ENCODE measurements at regions not wholly inside any gene's neighbourhood (a gene's known extent, or its start where the extent isn't known, plus 50 kb on each side); places are given as distances from the start of the nearest gene placed in this dataset.

DNA sequence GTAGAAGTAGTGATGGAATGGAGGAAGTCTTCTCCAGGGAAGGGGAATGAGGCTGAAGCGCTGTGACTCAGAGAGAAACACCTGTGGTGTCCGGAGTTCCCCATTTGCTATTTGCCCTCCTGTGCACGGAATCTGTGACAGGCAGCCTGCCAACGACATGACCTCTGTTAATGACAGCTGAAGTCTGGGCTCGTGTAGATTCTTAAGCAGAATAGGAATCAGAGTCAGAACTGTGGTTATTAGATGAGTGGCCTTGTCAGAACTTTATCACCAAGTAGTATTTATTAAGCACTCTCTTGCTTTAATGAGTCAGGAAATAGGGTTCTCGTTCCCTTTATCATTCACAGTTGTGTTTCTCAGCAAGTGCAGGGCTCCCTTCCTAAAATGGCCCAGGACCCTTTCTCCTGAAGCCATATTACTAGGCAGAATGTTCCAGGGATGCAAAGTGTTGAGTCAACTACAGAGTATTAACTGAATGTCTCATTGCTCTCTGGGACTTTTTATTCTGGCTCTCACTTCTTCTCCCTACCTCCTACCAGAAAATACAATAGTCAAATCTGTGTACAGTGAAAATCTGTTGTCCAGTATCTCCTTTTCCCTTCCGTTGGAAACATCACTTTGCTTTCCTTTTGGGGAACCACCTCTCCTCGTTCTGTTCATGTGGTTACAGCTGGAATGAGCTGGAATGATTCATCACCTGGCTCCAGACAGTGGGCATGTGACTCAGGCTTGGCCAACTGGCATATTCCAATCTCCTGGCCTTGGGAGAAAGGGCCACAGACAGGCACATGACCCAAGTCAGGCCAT lies 77.8 kb upstream of the MAX start:
- Histone ChIP-seq H2BK15ac (replicated peaks; ENCODE audit: low read depth) (no peak overlapping the region), H3K4me3 (ENCODE audit: low read length) (no peak overlapping the region), H3K79me1 (ENCODE audit: low read length) (no peaks in the 10 kb centered on the region), H3K56ac (ENCODE audit: low read length) (peak overlapping the region; percentile 57), H4K8ac (ENCODE audit: low read depth, low read length) (no peak overlapping the region), H2BK120ac (ENCODE audit: low read depth, low read length) (no peak overlapping the region), H3K18ac (ENCODE audit: low read length) (peak overlapping the region; percentile 40), H3K4me2 (ENCODE audit: low read length) (no peak overlapping the region), H3K4ac (ENCODE audit: low read depth, low read length) (no peak overlapping the region), H2BK5ac (ENCODE audit: low read length) (peak overlapping the region; percentile 33), H3K4me1 (ENCODE audit: control insufficient read depth, low read depth, low read length) (peaks cover 8% of the 10 kb centered on the region), H3K27me3 (ENCODE audit: insufficient read depth, low read length, poor library complexity) (no peaks in the 10 kb centered on the region), H3K23ac (ENCODE audit: low read length) (no peak overlapping the region), H2AK5ac (ENCODE audit: low read length) (peak overlapping the region; percentile 97), H4K5ac (ENCODE audit: low read length) (no peak overlapping the region), H3K27ac (ENCODE audit: low read depth, low read length) (no peak overlapping the region), H3K9ac (ENCODE audit: low read length) (no peak overlapping the region), H3K36me3 (ENCODE audit: control insufficient read depth, insufficient read depth, low read length) (no peaks in the 10 kb centered on the region), H3K79me2 (ENCODE audit: control insufficient read depth, insufficient read depth, low read length) (no peaks in the 10 kb centered on the region)
- no CpG with 5 or more reads among the region's 8 CpGs for WGBS (ENCODE audit: extremely low coverage, insufficient coverage, low lambda C conversion rate)
- no peak for DNase-seq

DNA sequence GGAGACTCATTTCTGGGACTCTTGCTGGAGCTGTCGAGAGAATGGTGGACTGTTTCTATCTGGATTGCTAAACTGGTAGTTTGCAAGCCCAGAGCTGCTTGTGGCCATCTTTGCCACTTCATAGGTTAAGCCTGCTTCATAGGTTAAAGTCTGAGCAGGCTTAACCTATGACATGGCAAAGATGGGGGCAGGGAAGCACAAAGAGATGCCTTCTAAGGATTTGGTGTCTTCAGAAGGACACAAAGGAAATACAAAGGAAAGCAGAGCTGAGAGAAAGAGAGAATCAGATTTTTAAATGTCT lies 78.4 kb upstream of the MAX start:
- no peaks in the 10 kb centered on the region for H3K27me3 ChIP-seq (ENCODE audit: insufficient read depth, low read length, poor library complexity)
- peaks cover 8% of the 10 kb centered on the region for H3K4me1 ChIP-seq (ENCODE audit: control insufficient read depth, low read depth, low read length)
- H3K4ac ChIP-seq (ENCODE audit: low read depth, low read length): no peak overlapping the region
- no peak overlapping the region for H3K27ac ChIP-seq (ENCODE audit: low read depth, low read length)
- DNase-seq: no peak
- no CpG with 5 or more reads among the region's 1 CpG for WGBS (ENCODE audit: extremely low coverage, insufficient coverage, low lambda C conversion rate)
- no peak overlapping the region for H4K8ac ChIP-seq (ENCODE audit: low read depth, low read length)
- H2BK5ac ChIP-seq (ENCODE audit: low read length): no peak overlapping the region
- no peak overlapping the region for H3K9ac ChIP-seq (ENCODE audit: low read length)
- no peak overlapping the region for H4K5ac ChIP-seq (ENCODE audit: low read length)
- no peak overlapping the region for H2BK120ac ChIP-seq (ENCODE audit: low read depth, low read length)
- no peaks in the 10 kb centered on the region for H3K79me1 ChIP-seq (ENCODE audit: low read length)
- H3K4me2 ChIP-seq (ENCODE audit: low read length): no peak overlapping the region
- peak overlapping the region; percentile 28 for H3K56ac ChIP-seq (ENCODE audit: low read length)
- no peaks in the 10 kb centered on the region for H3K36me3 ChIP-seq (ENCODE audit: control insufficient read depth, insufficient read depth, low read length)
- H3K18ac ChIP-seq (ENCODE audit: low read length): peak overlapping the region; percentile 40
- H3K4me3 ChIP-seq (ENCODE audit: low read length): no peak overlapping the region
- H2BK15ac ChIP-seq (replicated peaks; ENCODE audit: low read depth): no peak overlapping the region
- no peaks in the 10 kb centered on the region for H3K79me2 ChIP-seq (ENCODE audit: control insufficient read depth, insufficient read depth, low read length)
- H3K23ac ChIP-seq (ENCODE audit: low read length): no peak overlapping the region
- H2AK5ac ChIP-seq (ENCODE audit: low read length): peak overlapping the region; percentile 97

DNA sequence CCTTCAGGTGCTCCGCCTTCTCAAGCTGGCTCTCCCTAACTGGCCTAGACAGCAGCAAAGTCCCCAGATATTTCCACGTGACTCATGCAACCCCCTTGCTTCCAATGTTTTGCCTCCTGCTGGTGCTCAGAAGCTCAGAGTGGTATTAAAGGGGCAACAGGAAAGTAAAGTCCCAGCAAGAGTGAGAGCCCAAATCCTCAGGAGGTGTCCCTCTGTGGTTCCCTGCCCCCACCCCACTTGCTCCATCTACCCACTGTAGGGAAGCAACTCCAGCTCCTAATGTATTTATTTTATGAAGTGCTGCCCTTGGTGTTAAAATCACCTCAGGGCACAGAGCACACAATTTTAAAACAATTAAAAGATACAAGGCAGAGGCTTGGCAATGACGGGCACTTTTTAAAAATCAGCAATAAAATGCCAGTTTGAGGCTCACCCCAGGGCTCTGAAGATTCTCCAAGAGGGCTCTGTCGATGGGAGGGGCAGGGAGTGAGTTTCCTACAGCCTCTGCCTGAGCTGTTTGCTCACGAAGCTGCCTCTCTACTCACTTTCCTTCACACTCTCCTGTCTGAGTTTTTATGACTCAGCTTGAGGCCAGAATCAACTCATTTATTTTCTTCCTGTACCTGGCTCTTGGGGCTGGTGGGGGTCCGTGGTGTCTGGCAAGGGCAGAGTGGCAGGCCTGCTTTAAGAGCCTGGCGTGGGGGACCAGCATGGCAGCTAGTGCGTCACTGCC lies 81.9 kb upstream of the MAX start:
- no peak overlapping the region for H2AK5ac ChIP-seq (ENCODE audit: low read length)

DNA sequence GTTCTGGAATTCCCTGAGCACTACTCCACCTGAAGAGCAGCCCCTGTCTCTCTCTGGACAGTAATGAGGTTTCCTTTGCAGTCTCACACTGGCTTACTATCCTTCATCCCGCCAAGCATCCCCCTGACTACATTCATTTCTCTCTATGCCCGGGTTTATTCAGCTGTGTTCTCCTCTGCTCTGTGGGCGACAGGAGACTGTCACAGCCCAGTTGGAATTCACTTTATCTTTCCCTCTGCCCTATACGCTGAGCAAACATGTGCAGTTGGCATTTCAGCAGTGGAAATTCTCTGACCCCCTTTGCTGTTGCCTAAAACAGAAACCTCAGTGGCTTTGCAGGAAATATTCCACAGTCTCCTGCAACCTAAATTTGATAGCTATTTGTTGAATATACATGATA lies 83.5 kb upstream of the MAX start:
- Histone ChIP-seq H3K18ac (ENCODE audit: low read length) (no peak overlapping the region), H3K4me1 (ENCODE audit: control insufficient read depth, low read depth, low read length) (peaks cover 6% of the 10 kb centered on the region), H3K4ac (ENCODE audit: low read depth, low read length) (no peak overlapping the region), H2BK5ac (ENCODE audit: low read length) (peak overlapping the region; percentile 22), H3K36me3 (ENCODE audit: control insufficient read depth, insufficient read depth, low read length) (no peaks in the 10 kb centered on the region), H3K79me1 (ENCODE audit: low read length) (no peaks in the 10 kb centered on the region), H3K4me2 (ENCODE audit: low read length) (no peak overlapping the region), H3K27me3 (ENCODE audit: insufficient read depth, low read length, poor library complexity) (no peaks in the 10 kb centered on the region), H3K56ac (ENCODE audit: low read length) (no peak overlapping the region), H3K4me3 (ENCODE audit: low read length) (no peak overlapping the region), H3K23ac (ENCODE audit: low read length) (no peak overlapping the region), H3K79me2 (ENCODE audit: control insufficient read depth, insufficient read depth, low read length) (no peaks in the 10 kb centered on the region), H2BK120ac (ENCODE audit: low read depth, low read length) (no peak overlapping the region), H2AK5ac (ENCODE audit: low read length) (no peak overlapping the region), H4K5ac (ENCODE audit: low read length) (no peak overlapping the region), H3K9ac (ENCODE audit: low read length) (no peak overlapping the region), H3K27ac (ENCODE audit: low read depth, low read length) (no peak overlapping the region), H4K8ac (ENCODE audit: low read depth, low read length) (no peak overlapping the region), H2BK15ac (replicated peaks; ENCODE audit: low read depth) (no peak overlapping the region)
- no CpG with 5 or more reads among the region's 4 CpGs for WGBS (ENCODE audit: extremely low coverage, insufficient coverage, low lambda C conversion rate)
- no peak for DNase-seq

More for the DNA sequence above, 81.9 kb upstream of the MAX start:
- Histone ChIP-seq H3K18ac (ENCODE audit: low read length) (no peak overlapping the region), H2BK15ac (replicated peaks; ENCODE audit: low read depth) (no peak overlapping the region), H4K5ac (ENCODE audit: low read length) (no peak overlapping the region), H3K9ac (ENCODE audit: low read length) (no peak overlapping the region), H2BK5ac (ENCODE audit: low read length) (peak overlapping the region; percentile 33), H3K79me1 (ENCODE audit: low read length) (no peaks in the 10 kb centered on the region), H3K36me3 (ENCODE audit: control insufficient read depth, insufficient read depth, low read length) (no peaks in the 10 kb centered on the region), H3K56ac (ENCODE audit: low read length) (peak overlapping the region; percentile 61), H3K23ac (ENCODE audit: low read length) (no peak overlapping the region), H3K4ac (ENCODE audit: low read depth, low read length) (no peak overlapping the region), H3K4me3 (ENCODE audit: low read length) (no peak overlapping the region), H3K4me1 (ENCODE audit: control insufficient read depth, low read depth, low read length) (peaks cover 6% of the 10 kb centered on the region), H3K79me2 (ENCODE audit: control insufficient read depth, insufficient read depth, low read length) (no peaks in the 10 kb centered on the region), H3K4me2 (ENCODE audit: low read length) (no peak overlapping the region), H3K27me3 (ENCODE audit: insufficient read depth, low read length, poor library complexity) (no peaks in the 10 kb centered on the region), H3K27ac (ENCODE audit: low read depth, low read length) (no peak overlapping the region), H2BK120ac (ENCODE audit: low read depth, low read length) (no peak overlapping the region), H4K8ac (ENCODE audit: low read depth, low read length) (no peak overlapping the region)
- DNase-seq: peak; percentile 32
- WGBS (ENCODE audit: extremely low coverage, insufficient coverage, low lambda C conversion rate): no CpG with 5 or more reads among the region's 8 CpGs

DNA sequence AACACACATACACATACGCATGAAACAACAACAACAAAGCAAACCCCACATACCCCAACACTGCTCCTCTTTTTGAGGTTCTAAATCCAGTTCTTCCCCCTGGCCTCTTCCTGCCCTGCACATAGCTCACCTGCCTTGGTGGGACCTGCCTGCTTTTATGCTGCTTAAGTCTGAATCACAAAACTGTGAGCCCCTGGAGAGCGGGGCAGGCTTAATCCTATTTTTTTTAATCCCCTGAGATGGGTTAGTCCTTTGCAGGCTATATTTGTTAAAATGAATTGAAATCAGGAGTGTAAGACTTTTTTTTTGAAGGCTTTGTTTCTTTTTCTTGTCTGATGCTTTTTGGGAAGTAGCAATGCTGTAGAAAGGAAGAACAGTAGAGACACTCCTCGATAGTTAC lies 84.6 kb upstream of the MAX start:
- Histone ChIP-seq H3K9ac (ENCODE audit: low read length) (no peak overlapping the region), H3K79me2 (ENCODE audit: control insufficient read depth, insufficient read depth, low read length) (no peaks in the 10 kb centered on the region), H3K23ac (ENCODE audit: low read length) (no peak overlapping the region), H3K4me2 (ENCODE audit: low read length) (no peak overlapping the region), H2BK120ac (ENCODE audit: low read depth, low read length) (no peak overlapping the region), H2AK5ac (ENCODE audit: low read length) (no peak overlapping the region), H3K27me3 (ENCODE audit: insufficient read depth, low read length, poor library complexity) (no peaks in the 10 kb centered on the region), H4K8ac (ENCODE audit: low read depth, low read length) (no peak overlapping the region), H2BK15ac (replicated peaks; ENCODE audit: low read depth) (no peak overlapping the region), H3K79me1 (ENCODE audit: low read length) (no peaks in the 10 kb centered on the region), H3K4me1 (ENCODE audit: control insufficient read depth, low read depth, low read length) (peaks cover 6% of the 10 kb centered on the region), H3K27ac (ENCODE audit: low read depth, low read length) (no peak overlapping the region), H3K36me3 (ENCODE audit: control insufficient read depth, insufficient read depth, low read length) (no peaks in the 10 kb centered on the region), H4K5ac (ENCODE audit: low read length) (no peak overlapping the region), H3K56ac (ENCODE audit: low read length) (no peak overlapping the region), H3K4ac (ENCODE audit: low read depth, low read length) (no peak overlapping the region), H3K18ac (ENCODE audit: low read length) (no peak overlapping the region), H2BK5ac (ENCODE audit: low read length) (no peak overlapping the region), H3K4me3 (ENCODE audit: low read length) (no peak overlapping the region)
- no peak for DNase-seq
- WGBS (ENCODE audit: extremely low coverage, insufficient coverage, low lambda C conversion rate): no CpG with 5 or more reads among the region's 3 CpGs

Measured in mesendoderm (in vitro differentiated cells).